Endodermal cell (in vitro differentiated cells): ENCODE measurements at regions not wholly inside any gene's neighbourhood (a gene's known extent, or its start where the extent isn't known, plus 50 kb on each side); places are given as distances from the start of the nearest gene placed in this dataset.

Experiments used
- DNase-seq: peaks from one replicate; pipeline ENCODE4 v3.0.0-alpha.2; 2017
- H3K27ac ChIP-seq: 2 replicates; pipeline ENCODE4 v1.5.1; 2013; ENCODE audit warnings: mild to moderate bottlenecking, low read depth, low read length, moderate library complexity
- H3K27me3 ChIP-seq: 2 replicates; pipeline ENCODE4 v1.6.1; 2013; ENCODE audit warnings: mild to moderate bottlenecking, low read length, moderate library complexity; ENCODE audit not compliant: insufficient read depth, control insufficient read depth, poor library complexity, severe bottlenecking
- H3K36me3 ChIP-seq: 2 replicates; pipeline ENCODE4 v1.7.0; 2013; ENCODE audit warnings: mild to moderate bottlenecking, low read length, moderate library complexity; ENCODE audit not compliant: control insufficient read depth, insufficient read depth
- H3K4me1 ChIP-seq: one replicate; pipeline ENCODE4 v1.7.0; 2013; ENCODE audit warnings: low read length; ENCODE audit not compliant: control insufficient read depth, insufficient read depth
- H3K4me3 ChIP-seq: 2 replicates; pipeline ENCODE4 v1.5.1; 2013; ENCODE audit warnings: mild to moderate bottlenecking, low read length, moderate library complexity
- H3K9ac ChIP-seq: 2 replicates; pipeline ENCODE4 v1.6.1; 2013; ENCODE audit warnings: mild to moderate bottlenecking, low read length, moderate library complexity; ENCODE audit not compliant: poor library complexity, severe bottlenecking; ENCODE audit errors: extremely low read depth
- H3K9me3 ChIP-seq: 2 replicates; pipeline ENCODE4 v1.6.1; 2013; ENCODE audit warnings: mild to moderate bottlenecking, low read length, moderate library complexity; ENCODE audit not compliant: control insufficient read depth
- H3K27ac Mint-ChIP-seq: 2 replicates; pipeline ENCODE4 v1.8.0; 2020; ENCODE audit warnings: mixed read lengths
- H3K27me3 Mint-ChIP-seq: 2 replicates; pipeline ENCODE4 v1.8.0; 2021; ENCODE audit warnings: mild to moderate bottlenecking, mixed read lengths; ENCODE audit not compliant: insufficient read depth
- H3K36me3 Mint-ChIP-seq: 2 replicates; pipeline ENCODE4 v1.8.0; 2020; ENCODE audit warnings: low read depth, mixed read lengths
- H3K4me1 Mint-ChIP-seq: 2 replicates; pipeline ENCODE4 v1.8.0; 2020; ENCODE audit warnings: mixed read lengths
- H3K4me3 Mint-ChIP-seq: 2 replicates; pipeline ENCODE4 v1.8.0; 2020; ENCODE audit warnings: mild to moderate bottlenecking, moderate library complexity, mixed read lengths
- H3K9me3 Mint-ChIP-seq: 2 replicates; pipeline ENCODE4 v1.8.0; 2020; ENCODE audit warnings: mild to moderate bottlenecking, mixed read lengths
- CTCF ChIP-seq: fragments of 200-600 bp; sonication (generic); conservative IDR thresholded peaks from 2 replicates; pipeline ENCODE4 v1.5.0; 2021; ENCODE audit warnings: antibody characterized with exemption, mild to moderate bottlenecking
- whole genome bisulfite sequencing, 2 experiments: methylation state at CpG; one replicate each; pipeline versions ENCODE4 v1.1.5 to v1.1.7; 2013; ENCODE audit warnings: missing lambda C conversion rate in 2 of 2, mixed read lengths in 1 of 2; ENCODE audit not compliant: insufficient coverage in 1 of 2, insufficient read length in 1 of 2; 5-methylcytosine and 5-hydroxymethylcytosine counted together

DNA sequence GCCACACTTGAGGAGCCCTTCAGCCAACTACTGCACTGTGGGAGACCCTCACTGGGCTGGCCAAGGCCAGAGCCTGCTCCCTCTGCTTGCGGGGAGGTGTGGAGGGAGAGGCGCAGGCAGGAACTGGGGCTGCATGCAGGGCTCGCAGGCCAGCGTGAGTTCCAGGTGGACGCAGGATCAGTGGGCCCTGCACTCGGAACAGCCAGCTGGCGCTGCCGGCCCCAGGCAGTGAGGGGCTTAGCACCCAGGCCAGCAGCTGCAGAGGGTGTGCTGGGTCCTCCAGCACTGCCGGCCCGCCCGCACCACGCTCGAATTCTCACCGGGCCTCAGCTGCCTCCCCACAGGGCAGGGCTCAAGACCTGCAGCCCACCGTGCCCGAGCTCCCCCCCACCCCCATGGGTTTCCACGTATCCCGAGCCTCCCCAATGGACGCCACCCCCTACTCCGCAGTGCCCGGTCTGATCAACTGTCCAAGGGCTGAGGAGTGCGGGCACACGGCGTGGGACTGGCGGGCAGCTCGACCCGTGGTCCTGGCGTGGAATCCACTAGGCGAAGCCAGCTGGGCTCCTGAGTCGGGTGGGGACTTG, 1293.8 kb upstream of the PCDH9 start:
- peaks cover 36% of the 10 kb centered on the region for H3K9me3 Mint-ChIP-seq
- no peak for DNase-seq
- H3K36me3 ChIP-seq: no peaks in the 10 kb centered on the region
- H3K36me3 Mint-ChIP-seq: no peaks in the 10 kb centered on the region
- TF ChIP-seq CTCF: no peak
- H3K27ac Mint-ChIP-seq: no peak overlapping the region
- 91 to 100% methylated on average over 5 to 30 of the region's 30 CpGs for WGBS, 2 experiments
- no peak overlapping the region for H3K27ac ChIP-seq
- no peak overlapping the region for H3K9ac ChIP-seq
- H3K27me3 Mint-ChIP-seq: no peaks in the 10 kb centered on the region
- H3K4me3 Mint-ChIP-seq: no peak overlapping the region
- H3K9me3 ChIP-seq: no peaks in the 10 kb centered on the region
- H3K4me1 Mint-ChIP-seq: no peaks in the 10 kb centered on the region
- no peaks in the 10 kb centered on the region for H3K4me1 ChIP-seq
- H3K27me3 ChIP-seq: no peaks in the 10 kb centered on the region
- H3K4me3 ChIP-seq: no peak overlapping the region

- no peak for DNase-seq
- H3K36me3 ChIP-seq: no peaks in the 10 kb centered on the region
- H3K36me3 Mint-ChIP-seq: no peaks in the 10 kb centered on the region
- no peaks in the 10 kb centered on the region for H3K4me1 ChIP-seq
- H3K4me3 Mint-ChIP-seq: no peak overlapping the region
- H3K9me3 ChIP-seq: no peaks in the 10 kb centered on the region
- peaks cover 18% of the 10 kb centered on the region for H3K9me3 Mint-ChIP-seq
- no peaks in the 10 kb centered on the region for H3K27me3 ChIP-seq
- H3K4me3 ChIP-seq: no peak overlapping the region
- WGBS, 2 experiments: no CpG with 5 or more reads among the region's 2 CpGs
- H3K27ac Mint-ChIP-seq: no peak overlapping the region
- H3K9ac ChIP-seq: no peak overlapping the region
- no peak overlapping the region for H3K27ac ChIP-seq
- no peak for TF ChIP-seq CTCF
- H3K4me1 Mint-ChIP-seq: no peaks in the 10 kb centered on the region
- H3K27me3 Mint-ChIP-seq: no peaks in the 10 kb centered on the region
These were observed 1292.0 kb upstream of the PCDH9 start for GRCh38 chr13:68522184-68522583.

DNA sequence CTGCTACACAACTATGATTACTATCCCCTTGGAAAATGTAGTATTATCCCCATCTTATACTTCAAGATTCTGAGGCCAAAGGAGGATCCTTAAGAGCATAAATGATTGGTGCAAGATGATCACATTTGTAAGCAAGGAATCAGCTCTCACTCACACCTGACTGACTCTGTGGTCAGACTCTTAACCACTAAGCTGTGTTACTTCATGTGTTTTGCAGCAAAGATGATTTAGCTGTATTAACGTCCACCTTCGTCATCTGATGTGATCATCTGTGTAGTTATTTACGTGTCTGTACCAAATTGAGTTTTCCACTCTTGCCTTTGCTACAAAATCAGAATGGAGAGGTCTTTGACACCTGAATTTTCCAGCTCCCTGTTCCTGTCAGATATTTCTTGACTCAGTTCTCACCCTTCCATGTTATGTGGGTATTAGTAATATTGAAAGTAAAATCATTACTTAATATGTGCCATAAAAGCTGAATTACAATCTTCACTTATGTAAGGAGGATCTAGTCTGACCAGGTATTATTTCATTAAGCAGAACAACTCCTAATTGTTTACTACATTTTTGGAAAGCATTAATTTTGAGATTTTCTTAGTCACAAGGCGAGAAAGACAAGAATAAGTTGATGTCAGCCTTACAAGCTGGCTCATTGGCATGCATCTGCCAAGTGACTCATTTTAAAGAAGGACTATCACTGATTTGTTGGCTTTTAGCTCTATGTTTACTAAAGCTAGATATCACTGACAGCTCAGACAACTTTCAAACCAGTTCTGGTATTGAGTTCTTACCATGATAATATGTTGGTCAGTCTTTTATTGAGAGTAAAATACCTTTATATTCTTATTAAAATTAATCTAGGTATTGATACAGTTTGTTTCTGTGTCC, 1279.8 kb upstream of the PCDH9 start:
- Histone ChIP-seq H3K27me3 (no peaks in the 10 kb centered on the region), H3K9me3 (no peaks in the 10 kb centered on the region), H3K4me1 (no peaks in the 10 kb centered on the region), H3K4me3 (no peak overlapping the region), H3K9ac (no peak overlapping the region), H3K36me3 (no peaks in the 10 kb centered on the region), H3K27ac (no peak overlapping the region)
- no peak for DNase-seq
- H3K27me3 Mint-ChIP-seq: no peaks in the 10 kb centered on the region
- no peaks in the 10 kb centered on the region for H3K9me3 Mint-ChIP-seq
- TF ChIP-seq CTCF: no peak
- H3K27ac Mint-ChIP-seq: no peak overlapping the region
- 95 to 96% methylated on average over 4 of the region's 4 CpGs for WGBS, 2 experiments
- no peak overlapping the region for H3K4me3 Mint-ChIP-seq
- no peaks in the 10 kb centered on the region for H3K36me3 Mint-ChIP-seq
- no peaks in the 10 kb centered on the region for H3K4me1 Mint-ChIP-seq
